ENCODE measurements at regions not wholly inside any gene's neighbourhood (a gene's known extent, or its start where the extent isn't known, plus 50 kb on each side); places are given as distances from the start of the nearest gene placed in this dataset.
"Not testable (repeated sequence)": the region's sequence is repeated elsewhere in the genome, so short reads cannot be mapped to it uniquely, and the experiment has no call there.

DNA sequence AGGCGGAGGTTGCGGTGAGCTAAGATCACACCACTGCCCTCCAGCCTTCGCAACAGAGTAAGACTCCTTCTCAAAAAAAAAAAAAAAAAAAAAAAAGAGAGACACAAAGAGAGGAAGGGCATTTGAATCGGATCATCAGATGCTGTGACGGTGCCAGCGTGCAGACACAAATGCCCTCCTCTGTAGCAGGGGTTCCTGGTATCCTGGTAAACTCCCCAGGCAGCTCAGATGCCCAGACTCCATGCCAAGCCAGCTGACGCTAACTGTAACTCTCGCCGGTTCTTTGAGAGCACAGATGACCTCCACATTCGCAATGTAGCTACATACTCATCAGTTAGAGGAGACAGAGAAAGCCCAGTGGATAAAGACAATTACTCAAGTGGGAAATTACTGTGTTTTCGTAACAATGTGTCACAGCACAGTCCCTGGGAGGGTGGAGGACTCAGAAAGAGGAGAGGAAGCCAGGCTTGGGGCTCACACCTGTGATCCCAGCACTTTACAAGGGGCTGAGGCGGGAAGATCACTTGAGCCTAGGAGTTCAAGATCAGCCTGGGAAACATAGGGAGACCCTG, 153.1 kb downstream of the BRD1 start:
- no peak for DNase-seq

DNA sequence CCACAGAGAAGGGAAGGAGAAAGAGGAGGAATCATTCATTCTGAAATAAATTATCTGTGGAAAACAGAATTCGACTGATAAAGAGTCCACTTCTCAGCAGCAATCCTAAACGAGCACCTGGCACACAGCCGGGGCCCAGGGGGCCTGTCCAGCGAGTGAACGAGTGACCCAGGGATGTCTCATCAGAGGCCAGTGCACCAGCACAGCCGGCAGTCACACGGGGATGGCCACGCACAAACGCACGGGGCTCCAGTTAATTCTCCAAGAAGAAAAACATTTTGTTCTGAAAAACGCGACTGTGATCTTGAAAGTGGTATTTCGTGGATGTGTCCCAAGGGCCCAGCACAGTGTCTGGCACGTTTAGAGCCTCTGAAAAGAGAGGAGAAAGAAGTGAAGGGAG, 154.6 kb downstream of the BRD1 start:
- DNase-seq, result no peak

DNA sequence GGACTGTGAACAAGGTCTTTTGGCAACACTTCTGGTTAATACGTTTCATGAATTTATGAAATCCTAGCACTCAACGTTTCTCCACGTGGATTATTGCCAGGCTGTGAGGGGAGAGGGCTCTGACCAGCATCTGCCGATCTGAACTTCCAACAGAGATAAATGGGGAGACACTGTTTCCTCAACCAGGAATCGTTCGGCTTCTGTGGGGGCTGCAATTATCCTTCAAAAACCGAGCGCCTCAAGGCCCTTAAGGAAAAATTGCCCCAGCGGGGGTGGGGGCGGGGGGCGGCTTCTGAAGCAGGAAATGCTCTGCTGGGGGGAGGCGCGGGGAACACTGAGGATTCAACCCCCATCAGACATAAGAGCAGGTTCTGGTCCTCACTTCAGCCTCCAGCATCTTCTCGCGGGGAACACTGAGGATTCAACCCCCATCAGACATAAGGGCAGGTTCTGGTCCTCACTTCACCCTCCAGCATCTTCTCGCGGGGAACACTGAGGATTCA, 155.6 kb downstream of the BRD1 start:
- no peak for DNase-seq

DNA sequence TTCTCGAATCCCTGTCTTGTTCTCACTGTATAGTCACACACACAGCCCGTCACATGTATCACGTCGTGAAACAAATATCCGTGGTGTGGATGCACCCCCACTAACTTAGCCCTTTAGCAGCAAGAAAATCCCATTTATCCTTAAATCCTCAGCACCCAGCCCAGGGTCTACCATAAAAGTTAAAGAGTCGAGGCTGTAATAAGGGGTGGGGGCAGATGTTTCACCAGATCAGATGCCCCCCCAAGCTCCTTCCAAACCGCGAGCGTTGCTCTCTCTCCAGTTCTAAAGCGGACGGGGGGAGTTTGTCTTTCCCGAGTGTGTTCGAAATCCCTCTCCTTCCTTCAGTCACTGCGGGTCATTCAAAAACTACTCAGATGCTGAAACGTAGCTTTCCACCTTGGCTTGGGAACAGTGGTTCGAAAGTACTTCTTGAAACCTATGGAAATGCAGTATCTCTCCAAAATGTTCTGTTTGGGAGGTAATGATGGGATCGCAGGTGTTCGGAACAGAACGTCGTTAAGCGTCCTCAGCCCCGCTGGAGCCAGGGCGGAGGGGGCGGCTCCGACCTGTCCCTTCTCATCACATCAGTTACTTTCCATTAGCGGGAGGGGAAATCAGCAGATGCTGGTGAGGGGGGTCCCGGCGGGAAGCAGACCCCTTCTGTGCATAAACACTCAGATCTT, 156.2 kb downstream of the BRD1 start:
- no peak for DNase-seq

DNA sequence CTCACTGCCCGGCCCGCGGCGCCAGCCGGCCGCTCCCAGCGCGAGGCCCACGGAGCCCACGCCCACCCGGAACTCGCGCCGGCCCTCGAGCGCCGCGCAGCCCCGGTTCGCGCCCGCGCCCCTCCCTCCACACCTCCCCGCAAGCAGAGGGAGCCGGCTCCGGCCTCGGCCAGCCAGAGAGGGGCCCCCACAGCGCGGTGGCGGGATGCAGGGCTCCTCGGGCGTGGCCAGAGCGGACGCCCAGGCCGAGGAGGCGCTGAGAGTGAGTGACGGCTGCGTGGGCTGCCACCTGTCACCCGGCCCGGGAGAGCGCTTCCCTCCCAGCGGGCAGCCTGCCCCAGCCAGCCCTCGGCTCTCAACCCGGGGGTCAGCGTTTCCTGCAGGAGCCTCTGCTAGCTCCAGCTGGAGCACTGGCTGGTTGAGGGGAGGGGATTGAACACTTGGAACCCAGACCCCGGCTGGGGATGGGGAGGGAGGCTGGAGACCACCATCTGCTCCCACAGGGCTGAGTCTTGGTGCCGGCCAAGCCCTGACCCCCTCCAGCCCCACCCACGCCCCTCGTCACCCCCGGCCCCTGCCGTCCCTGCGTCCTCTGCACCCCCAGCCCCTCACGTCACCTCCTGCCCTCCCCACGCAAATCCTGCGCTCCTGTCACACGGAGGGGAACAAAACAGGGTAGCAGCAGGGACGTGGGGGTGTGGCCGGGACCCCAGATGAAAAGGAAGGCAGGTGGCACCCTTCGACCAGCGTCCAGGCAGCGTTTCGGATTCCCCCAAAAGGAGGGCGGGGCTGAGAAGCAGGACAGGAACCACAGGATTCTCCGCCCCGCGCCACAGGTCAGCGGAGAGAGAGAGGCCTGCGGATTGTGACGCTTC, 157.0 kb downstream of the BRD1 start:
- DNase-seq, result no peak

DNA sequence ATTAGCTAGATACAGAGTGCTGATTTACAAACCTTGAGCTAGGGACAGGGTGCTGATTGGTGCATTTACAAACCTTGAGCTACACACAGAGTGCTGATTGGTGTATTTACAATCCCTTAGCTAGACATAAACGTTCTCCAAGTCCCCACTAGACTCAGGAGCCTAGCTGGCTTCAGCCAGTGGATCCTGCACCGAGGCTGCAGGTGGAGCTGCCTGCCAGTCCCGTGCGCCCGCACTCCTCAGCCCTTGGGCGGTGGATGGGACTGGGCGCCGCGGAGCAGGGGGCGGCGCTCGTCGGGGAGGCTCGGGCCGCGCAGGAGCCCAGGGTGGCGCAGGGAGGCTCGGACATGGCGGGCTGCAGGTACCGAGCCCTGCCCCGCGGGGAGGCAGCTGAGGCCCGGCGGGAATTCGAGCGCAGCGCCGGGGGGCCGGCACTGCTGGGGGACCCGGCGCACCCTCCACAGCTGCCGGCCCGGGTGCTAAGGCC, 157.7 kb downstream of the BRD1 start:
- not testable (repeated sequence) for DNase-seq

DNA sequence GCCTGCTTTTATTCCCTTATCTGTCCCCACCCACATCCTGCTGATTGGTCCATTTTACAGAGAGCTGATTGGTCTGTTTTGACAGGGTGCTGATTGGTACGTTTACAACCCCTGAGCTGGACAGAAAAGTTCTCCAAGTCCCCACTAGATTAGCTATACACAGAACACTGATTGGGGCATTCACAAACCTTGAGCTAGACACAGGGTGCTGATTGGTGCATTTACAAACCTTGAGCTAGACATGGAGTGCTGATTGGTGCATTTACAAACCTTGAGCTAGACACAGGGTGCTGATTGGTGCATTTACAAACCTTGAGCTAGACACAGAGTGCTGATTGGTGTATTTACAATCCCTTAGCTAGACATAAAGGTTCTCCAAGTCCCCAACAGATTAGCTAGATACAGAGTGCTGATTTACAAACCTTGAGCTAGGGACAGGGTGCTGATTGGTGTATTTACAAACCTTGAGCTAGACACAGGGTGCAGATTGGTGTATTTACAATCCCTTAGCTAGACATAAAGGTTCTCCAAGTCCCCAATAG, 158.2 kb downstream of the BRD1 start:
- not testable (repeated sequence) for DNase-seq

DNA sequence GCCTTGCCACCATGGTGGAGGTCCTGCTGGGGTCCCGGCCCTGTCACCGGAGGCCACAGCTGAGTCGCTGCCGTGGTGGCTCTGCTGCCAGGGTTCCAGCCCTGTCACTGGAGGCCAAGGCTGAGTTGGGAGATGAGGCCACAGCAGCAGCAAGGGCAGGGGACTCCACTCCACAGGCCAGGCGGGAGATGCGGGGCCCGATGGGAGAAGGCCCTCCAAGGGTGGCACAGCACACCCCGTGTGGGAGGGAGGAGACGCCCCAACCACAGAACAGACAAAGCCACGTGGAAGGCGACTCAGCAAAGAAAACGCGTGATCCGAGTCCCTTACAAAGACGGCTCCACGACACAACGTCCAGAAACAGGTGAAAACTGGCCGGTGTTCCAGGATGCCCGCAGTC, 159.3 kb downstream of the BRD1 start:
- DNase-seq, result no peak

DNA sequence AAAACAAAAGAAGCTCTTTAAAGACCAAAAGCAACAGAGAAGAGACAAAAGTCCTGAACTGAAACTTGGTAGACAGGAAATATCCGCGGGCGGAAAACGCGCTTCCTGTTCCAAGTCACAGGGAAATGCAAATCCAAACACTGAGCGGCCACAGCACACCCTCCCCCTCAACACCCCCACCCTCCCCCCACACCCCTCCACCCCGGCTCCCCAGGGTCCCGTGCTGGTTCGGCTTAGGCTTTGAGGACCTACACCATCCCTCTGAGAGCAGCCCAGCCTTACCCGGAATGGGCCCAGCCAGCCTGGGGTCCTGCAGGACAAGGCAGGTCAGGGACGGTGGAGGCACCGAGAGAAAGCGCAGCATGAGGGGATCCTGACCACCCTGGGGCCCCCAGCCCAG, 160.4 kb downstream of the BRD1 start:
- no peak for DNase-seq

DNA sequence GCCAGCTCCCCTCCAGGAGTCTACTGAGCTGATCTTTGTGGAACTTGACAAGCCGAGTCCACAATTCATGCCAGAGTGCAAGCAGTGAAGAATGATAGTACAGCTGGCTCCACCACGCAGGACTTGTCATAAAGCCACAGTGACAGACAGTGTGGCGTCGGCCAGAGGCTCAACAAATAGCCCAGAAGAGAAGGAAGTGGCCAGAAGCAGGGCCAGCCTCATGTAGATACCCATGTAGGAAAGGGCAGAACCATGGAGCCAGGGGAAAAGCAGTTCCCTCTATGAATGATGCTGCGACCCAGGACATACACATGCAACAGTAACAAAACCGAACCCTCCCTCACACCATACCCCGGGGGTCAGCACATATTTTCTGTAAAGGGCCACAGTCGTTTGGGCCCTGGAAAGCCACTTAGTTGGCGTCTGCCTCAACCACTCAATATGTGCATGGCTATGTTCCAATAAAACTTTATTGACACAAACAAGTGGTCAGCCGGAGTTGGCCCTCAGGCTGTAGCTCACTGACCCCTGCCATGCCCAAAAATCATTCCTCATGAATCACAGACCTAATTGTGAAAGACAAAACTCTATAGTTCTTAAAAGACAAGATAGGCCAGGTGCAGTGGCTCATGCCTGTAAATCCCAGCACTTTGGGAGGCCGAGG, 161.4 kb downstream of the BRD1 start:
- no peak for DNase-seq

DNA sequence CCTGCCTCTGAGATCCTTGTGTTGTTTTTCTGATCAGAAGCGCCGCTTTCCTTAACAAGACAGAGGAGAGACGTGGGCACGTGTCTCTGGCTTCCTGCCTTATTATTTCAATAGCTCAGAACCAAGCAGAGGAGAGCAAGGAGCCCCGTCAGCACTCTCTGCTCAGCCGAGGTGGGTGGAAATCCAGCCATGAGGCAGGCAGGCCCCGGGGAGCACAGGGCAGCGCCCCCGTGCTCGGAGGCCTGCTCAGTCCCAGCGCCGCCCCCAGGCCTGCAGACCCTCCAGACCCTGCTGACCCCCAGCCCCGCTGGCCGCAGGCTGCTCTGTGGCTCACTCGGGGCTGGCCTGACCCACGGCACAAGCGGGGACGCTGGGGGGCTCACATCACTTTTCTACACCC, 162.8 kb downstream of the BRD1 start:
- no peak for DNase-seq

DNA sequence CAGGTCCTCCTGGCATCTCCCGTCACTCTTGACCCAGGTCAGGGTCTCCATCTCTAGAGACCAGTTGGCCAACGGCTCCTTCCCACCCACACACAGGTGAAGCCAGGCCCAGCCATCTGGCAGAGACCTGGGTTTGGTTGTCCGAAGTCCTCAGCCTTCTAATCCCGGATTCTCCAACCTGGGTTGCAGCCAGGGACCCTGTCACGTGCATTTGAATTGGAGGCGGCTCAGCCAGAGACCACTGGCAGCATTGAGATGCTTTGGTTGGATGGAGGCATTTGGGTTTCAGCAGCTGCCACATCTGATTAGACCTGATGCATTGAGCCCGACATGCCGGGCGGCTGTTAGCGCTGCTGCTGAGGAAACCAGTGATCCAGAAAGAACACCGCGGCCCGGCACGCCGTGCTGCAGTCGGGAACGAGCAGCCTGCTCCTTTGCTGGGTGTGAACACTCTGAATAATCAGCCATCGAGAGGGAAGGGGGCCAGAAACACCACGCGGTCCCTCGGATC, 163.2 kb downstream of the BRD1 start:
- DNase-seq, result no peak

DNA sequence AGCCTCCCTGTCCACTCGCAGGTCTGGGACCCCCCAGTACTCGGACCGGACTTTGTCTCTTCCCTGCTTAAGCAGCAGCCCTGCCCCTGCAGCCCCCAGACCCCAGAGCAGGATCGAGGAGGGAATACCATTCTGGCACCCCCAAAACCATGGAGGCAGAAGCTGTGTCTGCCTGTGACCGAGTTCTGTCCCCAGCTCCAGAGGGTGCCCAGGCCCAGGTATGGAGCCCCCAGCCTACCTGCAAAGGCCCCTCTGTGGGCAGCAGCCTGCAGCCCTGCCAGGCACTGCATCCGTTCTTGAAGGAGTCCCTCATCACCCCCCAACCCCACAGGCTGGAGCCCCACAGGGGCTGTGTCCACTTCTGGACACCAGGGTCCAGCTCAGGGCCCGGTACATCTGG, 163.8 kb downstream of the BRD1 start:
- DNase-seq, result no peak

DNA sequence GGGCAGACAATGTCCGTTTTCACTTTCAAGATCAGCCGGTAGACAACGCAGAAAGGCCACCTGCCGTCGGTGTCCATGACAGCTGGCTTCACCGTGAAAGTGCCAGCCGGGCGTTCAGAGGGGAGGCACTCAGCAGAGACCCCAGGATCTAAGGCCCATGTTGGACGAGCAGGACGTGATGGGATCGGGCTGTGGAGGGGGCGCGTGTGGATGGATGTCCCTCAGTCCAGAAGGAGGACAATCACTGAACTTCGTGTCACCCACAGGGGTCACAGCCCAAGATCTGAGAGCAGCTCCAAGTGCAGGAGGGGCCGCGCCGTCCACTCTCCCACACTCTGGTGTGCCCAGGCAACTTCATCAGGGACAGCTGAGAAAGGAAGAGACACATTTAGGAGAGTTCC, 164.4 kb downstream of the BRD1 start:
- DNase-seq, result no peak

DNA sequence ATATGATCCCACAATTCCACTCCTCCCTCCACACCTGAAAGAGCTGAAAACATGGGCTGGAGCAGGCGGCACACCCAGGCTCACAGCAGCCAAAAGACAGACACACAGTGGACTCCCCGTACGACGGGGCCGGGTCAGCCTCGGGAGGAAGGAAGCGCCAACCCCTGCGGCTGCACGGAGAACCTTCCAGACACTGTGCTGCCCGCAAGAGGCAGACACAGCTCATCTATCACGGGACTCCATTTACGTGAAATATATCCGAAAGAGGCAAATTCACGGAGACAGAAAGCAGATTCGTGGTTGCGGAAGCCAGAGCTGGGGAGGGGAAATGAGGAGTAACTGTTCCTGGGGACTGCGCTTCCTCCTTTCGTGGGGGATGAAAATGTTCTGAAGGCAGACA, 165.0 kb downstream of the BRD1 start:
- no peak for DNase-seq

DNA sequence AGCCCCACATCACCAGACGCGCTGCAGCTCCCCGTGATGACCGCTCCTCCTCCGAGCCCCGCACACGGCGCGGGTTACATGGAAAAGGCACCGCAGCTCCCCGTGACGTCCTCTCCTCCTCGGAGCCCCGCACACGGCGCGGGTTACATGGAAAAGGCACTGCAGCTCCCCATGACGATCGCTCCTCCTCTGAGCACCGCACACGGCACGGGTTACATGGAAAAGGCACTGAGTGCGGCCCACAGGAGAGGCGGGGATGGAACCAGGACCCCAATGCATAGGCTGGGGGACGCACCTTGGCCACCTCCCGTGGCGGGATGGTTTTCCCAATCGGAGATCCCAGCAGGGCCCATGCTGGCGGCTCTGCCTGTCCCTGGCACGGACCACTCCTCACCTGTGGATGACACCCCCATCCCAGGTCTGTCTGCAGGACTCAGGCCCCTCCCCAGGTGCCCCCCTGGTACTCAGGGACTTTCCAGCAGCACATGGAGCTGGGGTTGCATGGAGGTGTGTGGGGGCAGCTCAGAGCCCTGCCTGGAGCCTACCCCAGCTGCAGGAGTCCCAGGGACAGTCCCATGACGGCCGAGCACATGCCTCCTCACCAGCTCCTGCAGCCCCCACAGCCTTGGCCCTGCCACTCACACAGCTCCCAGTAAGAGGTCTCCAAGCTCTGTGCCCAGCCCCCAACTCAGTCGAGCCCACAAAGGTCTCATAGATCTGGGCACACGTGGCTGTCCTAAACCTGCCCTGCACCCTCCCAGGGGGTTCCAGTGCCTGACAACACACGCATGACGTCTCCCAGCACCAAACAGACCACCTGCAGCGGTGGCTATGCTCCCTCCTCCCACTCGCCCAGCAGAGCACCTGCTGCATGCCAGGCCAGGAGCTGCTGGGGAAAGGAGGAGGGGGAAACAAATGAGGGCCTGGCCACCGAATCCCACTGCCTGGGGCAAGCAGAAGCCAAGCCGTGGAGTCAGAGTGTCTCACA, 166.6 kb downstream of the BRD1 start:
- no peak for DNase-seq

DNA sequence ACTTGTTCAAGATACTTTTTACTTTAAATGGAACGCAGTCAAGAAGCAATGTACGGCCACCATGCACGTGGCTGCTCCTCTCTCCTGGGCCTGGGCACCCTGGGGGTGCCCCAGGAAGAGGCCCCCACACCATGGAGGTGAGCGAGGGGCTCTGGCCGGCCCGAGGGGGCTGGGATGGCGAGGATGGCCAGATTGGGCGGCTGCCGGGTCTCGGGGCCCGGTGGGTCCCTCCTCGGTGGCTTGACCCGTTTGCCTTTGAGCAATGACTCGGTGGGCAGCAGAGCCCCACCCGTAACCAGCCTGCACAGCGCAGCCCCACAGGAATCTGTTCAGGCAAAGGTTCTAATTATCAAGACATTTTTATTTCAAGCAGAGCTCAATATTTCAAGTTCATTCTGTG, 167.4 kb downstream of the BRD1 start:
- DNase-seq, result no peak

DNA sequence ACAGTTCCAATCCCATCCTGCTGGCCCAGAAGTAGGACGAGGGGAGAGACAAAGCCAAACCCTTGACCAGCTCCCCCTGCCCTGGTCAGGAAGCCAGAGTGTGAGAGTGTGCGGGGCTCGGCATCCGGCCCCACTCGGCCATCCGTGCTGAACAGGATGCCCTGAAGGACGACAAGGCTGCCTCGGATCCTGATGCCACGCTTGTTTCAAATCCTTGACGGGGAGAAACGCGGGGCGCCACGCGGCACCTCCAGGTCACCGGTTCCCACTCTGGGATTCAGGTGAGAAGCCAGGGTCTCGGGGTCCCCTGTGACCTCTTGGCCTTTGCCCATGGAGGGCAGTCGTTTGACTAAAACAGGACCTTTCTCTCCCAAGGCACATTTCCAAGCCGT, 167.8 kb downstream of the BRD1 start:
- no peak for DNase-seq

DNA sequence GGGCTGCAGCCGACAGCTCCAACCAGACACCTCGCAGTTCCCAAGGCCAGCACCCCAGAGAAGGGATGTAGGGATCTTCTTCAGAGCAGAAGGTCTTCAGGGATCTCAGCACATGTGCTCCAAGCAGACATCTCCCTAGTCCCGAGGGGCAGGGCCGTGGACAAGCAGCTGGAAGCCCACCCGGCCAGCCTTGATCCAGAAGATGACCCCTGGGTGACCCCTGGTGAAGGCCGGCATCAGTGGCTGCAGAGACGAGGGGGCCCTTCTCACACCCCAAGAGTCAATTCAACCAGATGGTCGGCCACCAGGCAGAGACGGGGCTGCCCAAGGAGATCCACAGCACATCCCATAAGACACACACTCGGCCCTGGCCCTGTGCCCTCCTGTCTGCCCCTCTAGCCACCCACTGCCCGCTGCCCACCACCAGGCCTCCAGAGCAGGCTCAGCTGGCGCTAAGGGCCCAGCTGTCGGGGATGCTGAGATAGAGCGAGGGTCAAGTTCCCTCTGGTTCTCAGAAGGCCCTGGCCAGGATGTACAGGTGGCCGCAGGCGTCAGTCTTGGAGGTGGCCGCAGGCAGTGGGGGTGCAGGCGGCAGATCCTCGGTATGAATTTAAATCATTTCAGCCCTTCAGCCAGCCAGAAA, 168.3 kb downstream of the BRD1 start:
- no peak for DNase-seq

DNA sequence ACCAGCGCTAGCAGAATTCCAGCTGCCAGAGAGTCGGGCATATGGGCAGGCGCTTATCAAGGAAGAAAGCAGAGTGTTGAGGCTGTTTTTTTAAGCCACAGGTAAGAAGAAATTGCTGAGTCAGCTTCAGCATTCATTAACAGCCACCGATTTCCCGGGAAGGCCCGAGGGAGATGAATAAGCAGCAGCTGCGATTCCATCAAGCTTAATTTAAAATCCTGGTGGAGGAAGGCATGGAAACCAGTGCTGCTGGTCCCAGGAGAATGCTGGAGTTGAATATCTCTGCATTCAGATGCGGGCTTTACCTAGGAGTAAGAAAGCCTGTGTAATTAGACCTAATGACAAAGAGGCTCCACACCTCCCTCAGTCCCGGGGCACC, 168.8 kb downstream of the BRD1 start:
- no peak for DNase-seq

DNA sequence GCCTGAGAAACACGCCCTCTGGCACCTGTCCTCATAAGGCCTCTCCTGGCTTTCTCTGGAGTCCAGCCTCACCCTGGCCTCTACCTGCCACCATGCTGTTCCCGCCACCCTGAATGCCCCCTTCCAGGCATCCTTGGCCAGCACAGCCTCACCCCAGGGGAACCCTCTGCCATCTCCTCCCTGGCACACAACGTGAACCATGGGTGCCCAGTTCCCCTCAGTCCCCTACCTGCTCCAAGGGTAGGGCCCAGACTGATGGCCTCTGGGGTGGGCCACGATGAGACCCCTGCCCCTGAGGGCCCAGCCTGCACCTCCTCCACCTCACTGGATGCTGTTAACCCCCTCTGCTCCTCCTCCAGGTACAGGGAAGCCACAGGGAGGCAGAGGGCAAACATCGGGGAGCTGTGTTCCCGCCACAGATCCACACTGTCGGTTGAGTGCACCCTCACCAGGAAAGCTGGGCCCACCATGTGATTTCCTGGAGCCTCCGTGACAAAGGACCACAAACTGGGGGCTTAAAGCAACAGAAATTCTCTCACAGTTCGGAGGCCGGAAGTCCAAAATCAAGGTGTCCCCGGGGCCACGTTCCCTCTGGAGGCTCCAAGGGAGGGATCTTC, 169.6 kb downstream of the BRD1 start:
- DNase-seq, result no peak

Measured in amniotic stem cell (primary cell).